ENCODE measurements at regions not wholly inside any gene's neighbourhood (a gene's known extent, or its start where the extent isn't known, plus 50 kb on each side); places are given as distances from the start of the nearest gene placed in this dataset.

GRCh38 chr15:39511000-39511915 is 69.6 kb upstream of the THBS1 start:
- in situ Hi-C loops (cut with HindIII; ENCODE audit: low sequenced_read_pairs): no loop called here
- H3K4me3 ChIP-seq (ENCODE audit: low read depth, low read length): no peak overlapping the region
- DNase-seq (ENCODE audit: low read depth, low spot score): peak; percentile 82
- no peak for TF ChIP-seq CTCF (IDR thresholded peaks at IDR 0.05; ENCODE audit: low read depth, low read length)

- in situ Hi-C loops (cut with HindIII; ENCODE audit: low sequenced_read_pairs): no loop called here
- DNase-seq (ENCODE audit: low read depth, low spot score): peak; percentile 51
- no peak overlapping the region for H3K4me3 ChIP-seq (ENCODE audit: low read depth, low read length)
- no peak for TF ChIP-seq CTCF (IDR thresholded peaks at IDR 0.05; ENCODE audit: low read depth, low read length)
These were observed 69.0 kb upstream of the THBS1 start for GRCh38 chr15:39511916-39512260.

GRCh38 chr15:39512643-39513042 is 68.2 kb upstream of the THBS1 start:
- H3K4me3 ChIP-seq (ENCODE audit: low read depth, low read length): no peak overlapping the region
- no peak for DNase-seq (ENCODE audit: low read depth, low spot score)
- in situ Hi-C loops (cut with HindIII; ENCODE audit: low sequenced_read_pairs): no loop called here
- no peak for TF ChIP-seq CTCF (IDR thresholded peaks at IDR 0.05; ENCODE audit: low read depth, low read length)

- in situ Hi-C loops (cut with HindIII; ENCODE audit: low sequenced_read_pairs): no loop called here
- DNase-seq (ENCODE audit: low read depth, low spot score): no peak
- no peak for TF ChIP-seq CTCF (IDR thresholded peaks at IDR 0.05; ENCODE audit: low read depth, low read length)
- H3K4me3 ChIP-seq (ENCODE audit: low read depth, low read length): no peak overlapping the region
These were observed 66.9 kb upstream of the THBS1 start for GRCh38 chr15:39513936-39514335.

- no peak for DNase-seq (ENCODE audit: low read depth, low spot score)
- in situ Hi-C loops (cut with HindIII; ENCODE audit: low sequenced_read_pairs): no loop called here
- no peak overlapping the region for H3K4me3 ChIP-seq (ENCODE audit: low read depth, low read length)
- TF ChIP-seq CTCF (IDR thresholded peaks at IDR 0.05; ENCODE audit: low read depth, low read length): no peak
These were observed 65.9 kb upstream of the THBS1 start for GRCh38 chr15:39514933-39515332.

GRCh38 chr15:39515765-39516164 is 65.1 kb upstream of the THBS1 start:
- DNase-seq (ENCODE audit: low read depth, low spot score): no peak
- no peak overlapping the region for H3K4me3 ChIP-seq (ENCODE audit: low read depth, low read length)
- TF ChIP-seq CTCF (IDR thresholded peaks at IDR 0.05; ENCODE audit: low read depth, low read length): no peak
- in situ Hi-C loops (cut with HindIII; ENCODE audit: low sequenced_read_pairs): no loop called here

All from astrocyte of the spinal cord (primary cell).